Keratinocyte (primary cell): ENCODE measurements at regions not wholly inside any gene's neighbourhood (a gene's known extent, or its start where the extent isn't known, plus 50 kb on each side); places are given as distances from the start of the nearest gene placed in this dataset.
A peak's percentile ranks its signal among the peaks of the same experiment; 100 is the strongest.

ENCODE experiments used
- DNase-seq: peaks from one replicate; pipeline ENCODE4 v3.0.0-alpha.2; 2011; ENCODE audit warnings: low read depth, missing footprints, low spot score
- FAIRE-seq: peaks from 2 replicates; lab custom pipeline; 2011; peaks lifted over from hg19 to GRCh38; lab: Jason Lieb, UNC
- H2AFZ ChIP-seq: 2 replicates; pipeline ENCODE4 v1.6.0; 2012; ENCODE audit warnings: low read length, control low read depth, inconsistent platforms; ENCODE audit not compliant: control insufficient read depth
- H3K27ac ChIP-seq: 2 replicates; pipeline ENCODE4 v1.5.1; 2011; ENCODE audit warnings: low read length; ENCODE audit not compliant: control insufficient read depth, insufficient read depth
- H3K27me3 ChIP-seq: 3 replicates; pipeline ENCODE4 v1.6.0; 2011; ENCODE audit warnings: low read length; ENCODE audit not compliant: control insufficient read depth, insufficient read depth; ENCODE audit errors: extremely low read depth
- H3K36me3 ChIP-seq, 2 experiments: 2 replicates in 1 of 2; 3 replicates in 1 of 2; pipeline ENCODE4 v1.5.1; 2011; ENCODE audit warnings: low read length in 2 of 2, mild to moderate bottlenecking in 1 of 2; ENCODE audit not compliant: control insufficient read depth in 2 of 2, insufficient read depth in 2 of 2; ENCODE audit errors: extremely low read depth in 1 of 2
- H3K4me1 ChIP-seq: 3 replicates; pipeline ENCODE4 v1.5.1; 2011; ENCODE audit warnings: low read length; ENCODE audit not compliant: control insufficient read depth, insufficient read depth; ENCODE audit errors: extremely low read depth
- H3K4me2 ChIP-seq: 3 replicates; pipeline ENCODE4 v1.6.0; 2011; ENCODE audit warnings: low read depth, low read length; ENCODE audit not compliant: control insufficient read depth, insufficient read depth; ENCODE audit errors: extremely low read depth
- H3K4me3 ChIP-seq, 3 experiments: fragments of 200-600 bp in 1 of 3; sonication (generic) in 1 of 3; 2 replicates in 2 of 3; 3 replicates in 1 of 3; pipeline ENCODE4 v1.5.1; 2011 to 2016; ENCODE audit warnings: low read length in 3 of 3, mild to moderate bottlenecking in 3 of 3, control low read depth in 2 of 3, inconsistent platforms in 1 of 3, low read depth in 1 of 3, mixed read lengths in 1 of 3, mixed run types in 1 of 3, moderate library complexity in 1 of 3; ENCODE audit not compliant: control insufficient read depth in 2 of 3, insufficient read depth in 2 of 3; ENCODE audit errors: extremely low read depth in 1 of 3
- H3K79me2 ChIP-seq: 2 replicates; pipeline ENCODE4 v1.6.0; 2012; ENCODE audit warnings: low read length; ENCODE audit not compliant: control insufficient read depth, insufficient read depth
- H3K9ac ChIP-seq: 3 replicates; pipeline ENCODE4 v1.6.0; 2011; ENCODE audit warnings: low read length; ENCODE audit not compliant: control insufficient read depth, insufficient read depth; ENCODE audit errors: extremely low read depth
- H3K9me1 ChIP-seq: 3 replicates; pipeline ENCODE4 v1.6.0; 2011; ENCODE audit warnings: low read length; ENCODE audit not compliant: control insufficient read depth, insufficient read depth; ENCODE audit errors: extremely low read depth
- H3K9me3 ChIP-seq: 2 replicates; pipeline ENCODE4 v1.5.1; 2012; ENCODE audit warnings: low read depth, low read length; ENCODE audit not compliant: control insufficient read depth
- H4K20me1 ChIP-seq: 3 replicates; pipeline ENCODE4 v1.6.0; 2011; ENCODE audit warnings: low read length; ENCODE audit not compliant: control insufficient read depth, insufficient read depth; ENCODE audit errors: extremely low read depth
- EZH2 ChIP-seq: IDR thresholded peaks from one replicate; pipeline ENCODE4 v1.6.1; 2012; ENCODE audit warnings: inconsistent platforms, mild to moderate bottlenecking, low read length, moderate library complexity
- dilution Hi-C: fragments of 300-500 bp; cut with MboI; formaldehyde crosslinking; loops from one replicate; pipeline ENCODE4 v1.7.0; 2020; ENCODE audit warnings: low sequenced_read_pairs; ENCODE audit not compliant: extremely low pct_ligation_motif_present
- TF ChIP-seq, protein P1 (sequence below), 3 experiments: IDR thresholded peaks in 1 of 3; conservative IDR thresholded peaks in 1 of 3; optimal IDR thresholded peaks in 1 of 3; 2 replicates in 2 of 3; 3 replicates in 1 of 3; pipeline versions ENCODE3 to v1.5.1; 2011; ENCODE audit warnings: low read length in 3 of 3, mild to moderate bottlenecking in 3 of 3, moderate library complexity in 2 of 3, control low read depth in 1 of 3, inconsistent platforms in 1 of 3; ENCODE audit not compliant: insufficient read depth in 2 of 3; ENCODE audit errors: extremely low read depth in 1 of 3

GRCh38 chr4:126756050-126756829 is 876.5 kb upstream of the INTU start:
- no peak for DNase-seq
- H3K27ac ChIP-seq, result no peak overlapping the region
- FAIRE-seq, result no peak
- H3K27me3 ChIP-seq, result no peaks in the 10 kb centered on the region
- no peak overlapping the region for H3K9ac ChIP-seq
- no peaks in the 10 kb centered on the region for H3K36me3 ChIP-seq
- H3K4me1 ChIP-seq, result no peaks in the 10 kb centered on the region
- H3K4me2 ChIP-seq, result no peak overlapping the region
- no peak overlapping the region for H3K4me3 ChIP-seq
- dilution Hi-C loops, result no loop called here
- no peaks in the 10 kb centered on the region for H3K79me2 ChIP-seq
- H2AFZ ChIP-seq, result no peak overlapping the region
- no peak for TF ChIP-seq EZH2
- TF ChIP-seq, protein P1, sequence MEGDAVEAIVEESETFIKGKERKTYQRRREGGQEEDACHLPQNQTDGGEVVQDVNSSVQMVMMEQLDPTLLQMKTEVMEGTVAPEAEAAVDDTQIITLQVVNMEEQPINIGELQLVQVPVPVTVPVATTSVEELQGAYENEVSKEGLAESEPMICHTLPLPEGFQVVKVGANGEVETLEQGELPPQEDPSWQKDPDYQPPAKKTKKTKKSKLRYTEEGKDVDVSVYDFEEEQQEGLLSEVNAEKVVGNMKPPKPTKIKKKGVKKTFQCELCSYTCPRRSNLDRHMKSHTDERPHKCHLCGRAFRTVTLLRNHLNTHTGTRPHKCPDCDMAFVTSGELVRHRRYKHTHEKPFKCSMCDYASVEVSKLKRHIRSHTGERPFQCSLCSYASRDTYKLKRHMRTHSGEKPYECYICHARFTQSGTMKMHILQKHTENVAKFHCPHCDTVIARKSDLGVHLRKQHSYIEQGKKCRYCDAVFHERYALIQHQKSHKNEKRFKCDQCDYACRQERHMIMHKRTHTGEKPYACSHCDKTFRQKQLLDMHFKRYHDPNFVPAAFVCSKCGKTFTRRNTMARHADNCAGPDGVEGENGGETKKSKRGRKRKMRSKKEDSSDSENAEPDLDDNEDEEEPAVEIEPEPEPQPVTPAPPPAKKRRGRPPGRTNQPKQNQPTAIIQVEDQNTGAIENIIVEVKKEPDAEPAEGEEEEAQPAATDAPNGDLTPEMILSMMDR (optimal IDR thresholded peaks at IDR 0.05 in 1 of 3, IDR thresholded peaks at IDR 0.05 in 1 of 3, conservative IDR thresholded peaks at IDR 0.05 in 1 of 3; ENCODE audit: extremely low read depth in 1 of 3, insufficient read depth in 2 of 3, low read length in 3 of 3), result no peak
- no peaks in the 10 kb centered on the region for H3K9me3 ChIP-seq
- no peaks in the 10 kb centered on the region for H4K20me1 ChIP-seq
- H3K9me1 ChIP-seq, result no peaks in the 10 kb centered on the region

- TF ChIP-seq, protein P1 (optimal IDR thresholded peaks at IDR 0.05 in 1 of 3, IDR thresholded peaks at IDR 0.05 in 1 of 3, conservative IDR thresholded peaks at IDR 0.05 in 1 of 3; ENCODE audit: extremely low read depth in 1 of 3, insufficient read depth in 2 of 3, low read length in 3 of 3), result no peak
- TF ChIP-seq EZH2, result no peak
- no peaks in the 10 kb centered on the region for H3K79me2 ChIP-seq
- FAIRE-seq (no peak), DNase-seq (no peak)
- dilution Hi-C loops, result no loop called here
- no peaks in the 10 kb centered on the region for H3K9me3 ChIP-seq
- H3K27ac ChIP-seq, result no peak overlapping the region
- H3K9me1 ChIP-seq, result no peaks in the 10 kb centered on the region
- no peaks in the 10 kb centered on the region for H3K27me3 ChIP-seq
- no peaks in the 10 kb centered on the region for H3K36me3 ChIP-seq
- no peak overlapping the region for H3K9ac ChIP-seq
- peak overlapping the region; percentile 19 for H2AFZ ChIP-seq
- no peak overlapping the region for H3K4me3 ChIP-seq
- H4K20me1 ChIP-seq, result no peaks in the 10 kb centered on the region
- no peaks in the 10 kb centered on the region for H3K4me1 ChIP-seq
- H3K4me2 ChIP-seq, result no peak overlapping the region
These were observed 875.5 kb upstream of the INTU start for GRCh38 chr4:126757219-126757618.
